ENCODE measurements at regions not wholly inside any gene's neighbourhood (a gene's known extent, or its start where the extent isn't known, plus 50 kb on each side); places are given as distances from the start of the nearest gene placed in this dataset.

- POLR2A ChIA-PET (ENCODE audit: low non-redundant PET) = no interaction called here
Observed at GRCh38 chr18:73366713-73367112, 498.9 kb upstream of the NETO1 start.

GRCh38 chr18:73365018-73365417 is 497.2 kb upstream of the NETO1 start:
- CTCF ChIA-PET = no interaction called here
- no peak overlapping the region for H3K4me3 ChIP-seq (ENCODE audit: low read depth, low read length, poor library complexity, severe bottlenecking)
- TF ChIP-seq EZH2 (IDR thresholded peaks at IDR 0.05; ENCODE audit: borderline replicate concordance, low read depth, low read length, poor library complexity, severe bottlenecking) (no peak), CTCF (conservative IDR thresholded peaks at IDR 0.05; ENCODE audit: low read depth, low read length) (no peak)
- BruUV-seq (replicated peaks) = no TSS peak
- DNase-seq (ENCODE audit: low spot score) = no peak
- POLR2A ChIA-PET (ENCODE audit: low non-redundant PET) = no interaction called here
- no peaks in the 10 kb centered on the region for H3K27me3 ChIP-seq (replicated peaks; ENCODE audit: insufficient read depth, low read depth, low read length, poor library complexity)
- no peaks in the 10 kb centered on the region for H3K4me1 ChIP-seq (ENCODE audit: insufficient read depth, low read length, poor library complexity, severe bottlenecking)
- no peak overlapping the region for H3K27ac ChIP-seq (ENCODE audit: low read depth, low read length, poor library complexity, severe bottlenecking)
- H3K9me3 ChIP-seq (ENCODE audit: low read depth, low read length, poor library complexity, severe bottlenecking) = no peaks in the 10 kb centered on the region
- no peaks in the 10 kb centered on the region for H3K36me3 ChIP-seq (ENCODE audit: insufficient read depth, low read length, poor library complexity, severe bottlenecking)
- intact Hi-C loops (cut with micrococcal nuclease; ENCODE audit: unreplicated experiment) = no loop called here

More at GRCh38 chr18:73366713-73367112, 498.9 kb upstream of the NETO1 start:
- H3K27me3 ChIP-seq (replicated peaks; ENCODE audit: insufficient read depth, low read depth, low read length, poor library complexity) = no peaks in the 10 kb centered on the region
- TF ChIP-seq CTCF (conservative IDR thresholded peaks at IDR 0.05; ENCODE audit: low read depth, low read length) = no peak
- TF ChIP-seq EZH2 (IDR thresholded peaks at IDR 0.05; ENCODE audit: borderline replicate concordance, low read depth, low read length, poor library complexity, severe bottlenecking) = no peak
- no peak overlapping the region for H3K27ac ChIP-seq (ENCODE audit: low read depth, low read length, poor library complexity, severe bottlenecking)
- intact Hi-C loops (cut with micrococcal nuclease; ENCODE audit: unreplicated experiment) = no loop called here
- H3K4me3 ChIP-seq (ENCODE audit: low read depth, low read length, poor library complexity, severe bottlenecking) = no peak overlapping the region
- H3K36me3 ChIP-seq (ENCODE audit: insufficient read depth, low read length, poor library complexity, severe bottlenecking) = no peaks in the 10 kb centered on the region
- no peak for DNase-seq (ENCODE audit: low spot score)
- no TSS peak for BruUV-seq (replicated peaks)
- CTCF ChIA-PET = no interaction called here
- H3K4me1 ChIP-seq (ENCODE audit: insufficient read depth, low read length, poor library complexity, severe bottlenecking) = no peaks in the 10 kb centered on the region
- no peaks in the 10 kb centered on the region for H3K9me3 ChIP-seq (ENCODE audit: low read depth, low read length, poor library complexity, severe bottlenecking)

GRCh38 chr18:73355121-73355520 is 487.3 kb upstream of the NETO1 start:
- CTCF ChIA-PET = no interaction called here
- H3K36me3 ChIP-seq (ENCODE audit: insufficient read depth, low read length, poor library complexity, severe bottlenecking) = no peaks in the 10 kb centered on the region
- H3K27ac ChIP-seq (ENCODE audit: low read depth, low read length, poor library complexity, severe bottlenecking) = no peak overlapping the region
- POLR2A ChIA-PET (ENCODE audit: low non-redundant PET) = no interaction called here
- BruUV-seq (replicated peaks) = no TSS peak
- TF ChIP-seq EZH2 (IDR thresholded peaks at IDR 0.05; ENCODE audit: borderline replicate concordance, low read depth, low read length, poor library complexity, severe bottlenecking) = no peak
- no peak for TF ChIP-seq CTCF (conservative IDR thresholded peaks at IDR 0.05; ENCODE audit: low read depth, low read length)
- no peak overlapping the region for H3K4me3 ChIP-seq (ENCODE audit: low read depth, low read length, poor library complexity, severe bottlenecking)
- H3K4me1 ChIP-seq (ENCODE audit: insufficient read depth, low read length, poor library complexity, severe bottlenecking) = no peaks in the 10 kb centered on the region
- intact Hi-C loops (cut with micrococcal nuclease; ENCODE audit: unreplicated experiment) = no loop called here
- no peaks in the 10 kb centered on the region for H3K27me3 ChIP-seq (replicated peaks; ENCODE audit: insufficient read depth, low read depth, low read length, poor library complexity)
- no peaks in the 10 kb centered on the region for H3K9me3 ChIP-seq (ENCODE audit: low read depth, low read length, poor library complexity, severe bottlenecking)
- DNase-seq (ENCODE audit: low spot score) = no peak

Data from A673 (cell line).